GM19467 (cell line): ENCODE measurements at regions not wholly inside any gene's neighbourhood (a gene's known extent, or its start where the extent isn't known, plus 50 kb on each side); places are given as distances from the start of the nearest gene placed in this dataset.

Experiments used
- ATAC-seq: cut with Tn5 transposase; IDR thresholded peaks from one replicate; pipeline ENCODE4 v1.9.1; 2021; ENCODE audit warnings: mild to moderate bottlenecking, moderate library complexity; ENCODE audit not compliant: unreplicated experiment

- ATAC-seq = no peak
Observed at GRCh38 chr10:57806675-57807074, 461.0 kb downstream of the IPMK start.

DNA sequence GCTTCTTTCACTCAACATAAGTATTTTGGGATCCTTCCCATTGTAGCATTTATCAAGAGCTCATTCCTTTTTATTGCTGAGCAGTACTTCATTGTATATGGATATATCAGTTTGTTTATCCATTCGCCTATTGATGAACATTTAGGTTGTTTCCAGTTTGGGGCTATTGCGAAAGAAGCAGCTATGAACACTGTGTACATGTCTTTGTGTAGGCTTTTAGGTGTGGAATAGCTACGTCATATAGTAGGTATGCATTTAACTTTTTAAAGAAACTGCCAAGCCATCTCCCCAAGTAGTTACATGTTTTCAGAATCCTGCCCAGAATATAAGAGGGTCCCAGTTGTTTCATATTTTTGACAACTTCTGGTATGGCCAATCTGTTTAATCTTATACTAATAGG, 468.1 kb downstream of the IPMK start:
- ATAC-seq = no peak

- no peak for ATAC-seq
Observed at GRCh38 chr10:57798830-57799229, 468.9 kb downstream of the IPMK start.

DNA sequence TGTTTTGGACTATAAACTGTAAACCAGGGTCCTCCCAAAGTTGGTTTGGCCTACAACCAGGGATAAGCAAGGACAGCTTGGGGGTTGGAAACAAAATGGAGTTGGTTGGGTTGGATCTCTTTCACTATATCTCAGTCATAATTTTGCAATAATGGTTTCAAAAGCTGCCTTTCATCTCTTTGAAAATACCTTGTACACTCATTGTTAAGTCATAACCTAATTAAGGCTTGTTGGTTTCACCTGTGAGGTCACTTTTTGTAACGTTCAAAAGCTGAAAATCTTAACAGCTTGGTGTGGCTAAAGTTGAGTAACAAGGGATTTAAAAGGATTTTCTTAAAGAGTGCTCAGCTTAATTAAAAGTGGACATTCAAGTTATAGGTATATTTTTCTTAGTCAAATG, 476.1 kb downstream of the IPMK start:
- ATAC-seq = no peak

GRCh38 chr10:57790703-57791102, 477.0 kb downstream of the IPMK start:
- ATAC-seq = no peak

DNA sequence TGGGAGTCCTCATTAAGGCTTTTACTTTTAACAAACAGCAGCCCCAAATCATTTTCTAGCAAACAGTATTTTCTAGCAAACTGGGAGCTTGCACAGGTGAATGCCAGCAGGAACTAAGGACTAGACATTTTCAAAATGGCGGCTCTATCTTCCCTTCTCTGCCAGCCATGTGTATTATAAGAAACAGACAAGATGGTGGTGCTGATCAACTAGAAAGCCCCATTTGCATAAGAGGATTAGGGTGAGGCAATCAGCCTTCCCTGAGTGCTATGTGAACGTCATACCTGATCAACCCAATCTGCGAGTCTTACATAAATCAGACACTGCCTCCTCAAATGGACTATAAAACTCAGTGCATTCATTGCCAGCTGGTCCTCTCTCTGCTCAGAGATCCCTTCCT, 479.6 kb downstream of the IPMK start:
- ATAC-seq = no peak

DNA sequence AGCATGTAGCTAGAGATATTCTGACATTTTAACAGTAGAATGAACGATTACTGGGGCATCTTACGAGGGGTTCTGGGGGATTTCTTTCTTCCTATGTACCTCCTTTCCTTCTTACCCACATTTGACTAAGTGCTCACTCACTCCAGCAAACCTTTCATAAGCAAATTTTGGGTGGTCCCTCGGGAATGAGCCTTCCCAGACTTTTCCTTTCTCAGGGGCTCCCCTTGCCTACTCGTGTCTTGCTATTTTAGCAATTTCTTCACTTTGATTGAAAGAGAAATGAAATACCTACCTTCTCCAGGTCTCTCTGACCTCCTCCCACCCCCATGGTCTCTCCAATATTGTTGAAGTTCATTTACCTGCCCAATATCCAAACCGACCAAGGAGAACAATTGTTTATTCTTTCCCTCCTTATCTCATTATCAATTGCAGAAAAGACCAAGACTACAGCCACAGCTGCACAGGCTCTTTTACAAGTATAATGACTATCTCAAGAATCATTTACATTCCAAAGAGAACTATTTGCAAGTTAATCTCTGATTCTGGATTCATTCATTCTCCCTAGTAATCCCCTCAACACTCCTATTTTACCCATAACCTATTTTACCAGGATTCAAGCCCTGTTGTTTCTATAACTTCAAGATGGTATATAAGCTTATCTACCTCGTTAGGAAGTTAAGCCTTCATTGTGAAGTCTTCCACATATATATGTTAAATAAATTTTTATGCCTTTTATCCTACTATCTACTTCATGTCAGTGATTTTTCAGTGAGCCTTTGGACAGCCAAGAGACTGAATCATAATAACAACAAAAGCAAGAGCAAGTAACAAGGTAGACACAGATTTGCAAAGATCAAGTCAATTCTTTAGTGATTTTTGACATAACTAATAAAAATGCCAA, 480.6 kb downstream of the IPMK start:
- no peak for ATAC-seq

DNA sequence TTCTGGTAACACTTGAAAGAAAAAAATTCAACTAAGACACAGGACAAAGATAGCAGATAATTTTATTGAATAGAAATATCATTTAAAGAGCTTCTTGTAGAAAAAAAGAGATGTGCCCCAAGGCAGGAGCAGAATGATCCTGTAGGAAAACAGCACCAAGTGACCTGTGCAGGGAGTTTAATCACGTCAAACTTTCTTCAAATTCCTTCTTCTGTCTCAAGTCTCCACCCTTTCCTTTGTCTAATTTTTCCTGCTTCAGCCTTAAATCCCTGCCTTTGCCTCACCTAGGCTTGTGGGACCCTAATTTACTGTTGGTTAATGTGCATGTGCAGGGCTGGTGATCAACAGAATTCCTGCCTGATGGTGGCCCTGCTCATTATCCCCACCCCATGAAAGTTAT, 481.4 kb downstream of the IPMK start:
- no peak for ATAC-seq

DNA sequence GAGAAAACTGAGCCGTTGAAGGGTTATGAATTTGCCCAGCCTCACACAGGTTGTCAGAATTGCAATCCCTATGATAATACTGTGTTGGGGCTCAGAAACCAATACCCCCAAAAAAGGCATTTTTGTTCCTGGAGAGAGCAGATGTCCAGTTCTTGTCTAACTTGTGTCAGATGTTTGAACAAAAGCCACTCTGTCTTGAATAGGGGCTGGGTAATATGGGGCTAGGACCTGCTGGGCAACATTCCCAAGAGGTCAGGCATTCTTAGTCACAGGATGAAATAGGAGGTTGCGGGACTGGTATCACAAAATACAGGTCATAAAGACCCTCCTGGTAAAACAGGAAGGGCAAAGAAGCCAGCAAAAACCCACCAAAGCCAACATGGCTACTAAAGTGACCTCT, 482.1 kb downstream of the IPMK start:
- no peak for ATAC-seq

DNA sequence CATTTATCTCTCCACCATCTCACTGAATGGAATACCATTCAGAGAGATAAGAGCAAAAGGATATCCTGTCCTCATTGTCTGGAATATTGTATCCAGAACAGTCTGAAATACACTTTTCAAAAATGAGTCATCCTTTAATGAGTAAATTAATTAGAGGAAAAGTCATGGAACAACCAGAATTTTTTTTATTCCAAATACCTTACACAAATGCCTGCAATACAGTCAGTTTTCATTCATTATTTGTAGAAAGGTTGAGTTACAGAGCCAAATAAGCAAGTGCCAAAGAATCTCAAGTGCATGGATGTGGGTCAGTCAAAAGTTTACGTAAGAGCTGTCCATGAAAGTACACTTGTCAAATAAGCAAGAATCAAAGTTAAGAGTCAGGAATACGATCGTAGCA, 482.6 kb downstream of the IPMK start:
- no peak for ATAC-seq

DNA sequence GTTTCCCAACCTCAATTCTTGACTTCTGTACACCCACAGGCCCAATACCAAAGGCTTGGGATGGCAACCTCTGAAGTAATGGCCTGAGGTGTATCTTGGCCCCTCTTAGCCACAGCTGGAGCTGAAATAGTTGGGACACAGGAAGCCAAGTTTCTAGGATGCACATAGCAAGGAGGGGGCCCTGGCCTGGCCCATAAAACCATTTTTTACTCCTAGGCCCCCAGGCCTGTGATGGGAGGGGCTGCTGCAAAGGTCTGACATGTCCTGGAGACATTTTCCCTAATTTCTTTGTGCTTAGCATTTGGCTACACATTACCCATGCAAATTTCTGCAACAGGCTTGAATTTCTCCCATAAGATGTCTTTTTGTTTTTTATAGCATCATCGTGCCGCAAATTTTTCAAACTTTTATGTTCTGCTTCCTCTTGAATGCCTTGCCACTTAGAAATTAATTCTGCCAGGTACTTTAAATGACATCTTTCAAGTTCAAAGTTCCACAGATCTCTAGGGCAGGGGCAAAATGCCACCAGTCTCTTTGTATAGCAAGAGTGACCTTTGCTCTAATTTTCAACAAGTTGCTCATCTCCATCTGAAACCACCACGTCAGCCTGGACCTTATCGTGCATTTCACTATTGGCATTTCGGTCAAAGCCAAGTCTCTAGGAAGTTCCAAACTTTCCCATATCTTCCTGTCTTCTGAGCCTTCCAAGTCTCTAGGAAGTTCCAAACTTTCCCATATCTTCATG, 490.8 kb downstream of the IPMK start:
- ATAC-seq = no peak

GRCh38 chr10:57775250-57775649, 492.4 kb downstream of the IPMK start:
- ATAC-seq = no peak

GRCh38 chr10:57769298-57769697, 498.4 kb downstream of the IPMK start:
- no peak for ATAC-seq

- ATAC-seq = no peak
Observed at GRCh38 chr10:57759777-57760176, 507.9 kb downstream of the IPMK start.

DNA sequence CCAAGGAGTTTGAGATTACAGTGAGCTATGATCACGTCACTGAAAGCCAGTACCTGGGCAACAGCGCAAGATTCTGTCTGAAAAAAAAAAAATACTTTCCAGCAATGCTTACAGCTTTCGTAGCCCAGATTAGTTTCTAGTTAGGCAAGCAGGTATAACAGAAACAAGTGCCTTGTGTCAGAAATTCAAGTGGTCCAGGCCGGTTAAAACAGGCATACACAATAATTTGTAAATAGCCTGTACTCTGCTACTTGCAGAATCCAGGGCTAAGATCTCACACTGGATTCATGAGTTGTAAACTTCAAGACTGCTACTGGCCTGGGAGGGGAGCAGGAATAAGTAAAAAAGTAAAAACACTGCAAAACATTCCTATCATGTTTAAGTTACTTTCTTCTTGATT, 512.9 kb downstream of the IPMK start:
- no peak for ATAC-seq

DNA sequence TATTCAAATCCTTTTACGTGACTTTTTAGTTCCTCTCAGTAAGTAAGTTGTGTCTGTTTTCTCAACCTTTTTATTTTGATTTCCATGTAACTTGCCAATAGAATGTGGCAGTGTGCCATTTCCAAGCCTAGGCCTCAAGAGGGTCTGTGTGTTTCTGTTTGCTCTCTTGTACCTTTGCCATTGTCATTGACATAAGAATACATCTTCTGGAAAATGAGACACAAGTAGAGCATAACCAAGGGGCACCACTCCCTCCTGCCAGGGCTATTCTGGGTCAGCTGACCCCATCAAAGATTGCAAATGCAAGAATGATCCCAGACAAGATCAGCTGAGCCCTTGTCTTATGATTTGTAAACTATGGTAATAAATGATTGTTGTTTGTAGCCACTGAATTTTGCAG, 524.0 kb downstream of the IPMK start:
- ATAC-seq = no peak

DNA sequence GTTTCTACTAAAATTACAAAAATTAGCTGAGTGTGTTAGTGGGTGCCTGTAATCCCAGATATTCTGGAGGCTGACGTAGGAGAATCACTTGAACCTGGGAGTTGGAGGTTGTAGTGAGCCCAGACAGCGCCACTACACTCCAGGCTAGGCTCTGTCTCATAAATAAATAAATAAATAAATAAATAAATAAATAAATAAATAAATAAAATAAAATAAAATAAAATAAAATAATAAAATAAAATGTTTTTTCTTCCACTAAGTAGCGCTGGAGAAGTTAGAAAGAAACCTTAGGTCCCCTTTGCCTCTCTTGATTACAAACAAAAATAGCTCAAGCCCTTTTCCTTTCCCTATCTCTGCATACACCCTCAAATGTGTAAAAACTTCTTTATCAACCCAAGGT, 525.9 kb downstream of the IPMK start:
- no peak for ATAC-seq

- no peak for ATAC-seq
Observed at GRCh38 chr10:57723305-57723704, 544.4 kb downstream of the IPMK start.

DNA sequence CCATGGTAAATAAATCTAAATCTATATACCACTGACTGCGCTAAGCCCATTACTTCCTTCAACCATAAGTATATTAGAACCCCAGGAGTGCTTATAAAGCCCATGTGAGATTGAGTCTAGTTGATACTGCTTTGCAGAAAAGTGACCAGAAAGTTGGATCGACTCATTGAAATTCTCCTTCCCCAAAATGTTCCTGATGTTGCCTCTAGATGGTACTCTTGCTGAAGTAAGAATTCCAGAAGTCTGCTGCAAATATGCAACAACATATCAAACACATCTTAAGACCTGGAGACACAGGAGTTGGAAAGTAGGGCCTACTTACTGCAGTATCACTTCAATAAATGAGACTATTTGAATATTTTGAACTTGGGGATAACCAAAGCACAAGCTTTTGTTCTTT, 550.8 kb downstream of the IPMK start:
- no peak for ATAC-seq

- no peak for ATAC-seq
Observed at GRCh38 chr10:57715233-57715632, 552.5 kb downstream of the IPMK start.

DNA sequence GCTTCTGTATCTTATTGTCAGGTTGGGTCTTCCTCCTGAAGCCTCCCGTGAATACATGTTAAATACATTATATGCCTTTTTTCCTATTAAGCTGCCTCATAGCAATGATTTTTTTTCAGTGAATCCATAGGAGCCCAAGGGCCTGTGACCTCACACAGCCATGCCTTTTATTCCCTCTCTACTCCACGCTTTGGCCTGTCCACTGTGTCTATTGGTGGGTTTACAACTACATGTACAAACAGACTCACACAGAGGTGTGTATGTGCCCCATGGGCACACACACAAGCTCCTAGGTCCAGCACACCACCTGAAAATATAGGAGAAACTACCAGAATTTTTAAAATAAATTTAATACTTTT, 560.4 kb downstream of the IPMK start:
- no peak for ATAC-seq

GRCh38 chr10:57706576-57707299, 561.0 kb downstream of the IPMK start:
- no peak for ATAC-seq
